HCT116 (cell line): ENCODE measurements at regions not wholly inside any gene's neighbourhood (a gene's known extent, or its start where the extent isn't known, plus 50 kb on each side); places are given as distances from the start of the nearest gene placed in this dataset.

Experiments used
- ATF3 ChIP-seq: IDR thresholded peaks from 2 replicates; pipeline ENCODE4 v1.6.1; 2012
- CTCF ChIP-seq, 3 experiments: fragments of 200-600 bp in 1 of 3; sonication (generic) in 1 of 3; IDR thresholded peaks in 2 of 3; conservative IDR thresholded peaks in 1 of 3; 2 replicates each; pipeline ENCODE4 v1.5.1; 2012 to 2017; ENCODE audit warnings: low read depth in 2 of 3, low read length in 2 of 3, antibody characterized with exemption in 1 of 3, borderline replicate concordance in 1 of 3, control low read depth in 1 of 3, mild to moderate bottlenecking in 1 of 3, mixed read lengths in 1 of 3, mixed run types in 1 of 3, moderate library complexity in 1 of 3; ENCODE audit not compliant: insufficient read depth in 1 of 3
- EGR1 ChIP-seq: IDR thresholded peaks from 2 replicates; pipeline ENCODE4 v1.6.1; 2012; ENCODE audit warnings: low read depth
- EZH2 ChIP-seq: fragments of 200-600 bp; sonication (generic); IDR thresholded peaks from 2 replicates; pipeline ENCODE4 v1.6.1; 2017; ENCODE audit warnings: antibody characterized with exemption, mixed run types
- EZH2phosphoT487 ChIP-seq: fragments of 200-600 bp; IDR thresholded peaks from 2 replicates; pipeline ENCODE4 v1.6.1; 2018; ENCODE audit warnings: antibody characterized with exemption, borderline replicate concordance
- POLR2A ChIP-seq: IDR thresholded peaks from 2 replicates; pipeline ENCODE4 v1.7.0; 2011; ENCODE audit warnings: borderline replicate concordance; ENCODE audit not compliant: insufficient read depth, insufficient read length; ENCODE audit errors: extremely low read depth
- POLR2AphosphoS5 ChIP-seq: IDR thresholded peaks from 2 replicates; pipeline ENCODE4 v1.6.1; 2011; ENCODE audit warnings: mild to moderate bottlenecking, low read depth, low read length, moderate library complexity
- ZNF274 ChIP-seq: fragments of 200-500 bp; sonication (Bioruptor generic); IDR thresholded peaks from 2 replicates; pipeline ENCODE4 v1.6.1; 2014; ENCODE audit warnings: mild to moderate bottlenecking, low read depth, low read length, inconsistent platforms

- TF ChIP-seq CTCF (IDR thresholded peaks at IDR 0.05 in 2 of 3, conservative IDR thresholded peaks at IDR 0.05 in 1 of 3; ENCODE audit: borderline replicate concordance in 1 of 3, insufficient read depth in 1 of 3, low read depth in 2 of 3, low read length in 2 of 3) (no peak), EGR1 (no peak), EZH2 (no peak), POLR2A (no peak), POLR2AphosphoS5 (no peak), ZNF274 (no peak), ATF3 (no peak), EZH2phosphoT487 (no peak)
Measured at GRCh38 chrX:45972636-45973035, 572.6 kb downstream of the ZNF674 start.
